Esophagus muscularis mucosa (tissue), 4 donors: ENCODE measurements at regions not wholly inside any gene's neighbourhood (a gene's known extent, or its start where the extent isn't known, plus 50 kb on each side); places are given as distances from the start of the nearest gene placed in this dataset.

Experiments
- CTCF ChIP-seq, 3 experiments: fragments of 200-600 bp in 2 of 3; fragments of 450-650 bp in 1 of 3; sonication (generic) in 2 of 3; IDR thresholded peaks; one replicate each; pipeline ENCODE4 v1.5.1; 2017 to 2019; ENCODE audit warnings: antibody characterized with exemption in 3 of 3, mild to moderate bottlenecking in 2 of 3, moderate library complexity in 1 of 3
- EP300 ChIP-seq: sonication (generic); formaldehyde crosslinking; IDR thresholded peaks from one replicate; pipeline ENCODE4 v1.6.1; 2017; ENCODE audit warnings: antibody characterized with exemption
- POLR2A ChIP-seq: fragments of 450-650 bp; IDR thresholded peaks from one replicate; pipeline ENCODE4 v1.6.1; 2017; ENCODE audit warnings: antibody characterized with exemption, moderate library complexity, mild to moderate bottlenecking, low read depth
- POLR2AphosphoS5 ChIP-seq, 2 donors: sonication (generic); formaldehyde crosslinking; IDR thresholded peaks; one replicate each; pipeline ENCODE4 v1.6.1; 2017; ENCODE audit warnings: antibody characterized with exemption in 2 of 2

- no peak for TF ChIP-seq CTCF (IDR thresholded peaks at IDR 0.05)
- no peak for TF ChIP-seq EP300
- no peak for TF ChIP-seq POLR2A
- no peak for TF ChIP-seq POLR2AphosphoS5 (IDR thresholded peaks at IDR 0.05)
Observed at GRCh38 chr7:16368885-16369284, 52.5 kb downstream of the CRPPA start.
